Liver (tissue), 3 donors: ENCODE measurements at regions not wholly inside any gene's neighbourhood (a gene's known extent, or its start where the extent isn't known, plus 50 kb on each side); places are given as distances from the start of the nearest gene placed in this dataset.

ENCODE experiments used
- CTCF ChIP-seq: fragments of 150-350 bp; IDR thresholded peaks from 2 replicates; pipeline ENCODE4 v1.5.1; 2017; ENCODE audit warnings: improper control_type of control experiment, low read depth, low read length; ENCODE audit not compliant: missing input control
- GABPA ChIP-seq, 2 donors: IDR thresholded peaks in 1 of 2; conservative IDR thresholded peaks in 1 of 2; 2 replicates each; pipeline ENCODE4 v1.6.1; 2016; ENCODE audit warnings: antibody characterized with exemption in 2 of 2, mild to moderate bottlenecking in 1 of 2, moderate library complexity in 1 of 2
- HNF4A ChIP-seq, 2 donors: conservative IDR thresholded peaks; 2 replicates each; pipeline ENCODE4 v1.6.1; 2016; ENCODE audit warnings: antibody characterized with exemption in 2 of 2, mild to moderate bottlenecking in 2 of 2
- HNF4G ChIP-seq: IDR thresholded peaks from 2 replicates; pipeline ENCODE4 v1.6.1; 2016; ENCODE audit warnings: antibody characterized with exemption
- JUND ChIP-seq, 2 donors: IDR thresholded peaks; 2 replicates each; pipeline ENCODE4 v1.6.1; 2016; ENCODE audit warnings: antibody characterized with exemption in 2 of 2
- MAX ChIP-seq: IDR thresholded peaks from 2 replicates; pipeline ENCODE4 v1.6.1; 2016; ENCODE audit warnings: antibody characterized with exemption
- NR2F2 ChIP-seq: IDR thresholded peaks from 2 replicates; pipeline ENCODE4 v1.6.1; 2016; ENCODE audit warnings: antibody characterized with exemption
- RAD21 ChIP-seq, 2 donors: IDR thresholded peaks; 2 replicates each; pipeline ENCODE4 v1.6.1; 2016; ENCODE audit warnings: antibody characterized with exemption in 2 of 2, mild to moderate bottlenecking in 2 of 2
- REST ChIP-seq: IDR thresholded peaks from 2 replicates; pipeline ENCODE4 v1.6.1; 2016; ENCODE audit warnings: antibody characterized with exemption, mild to moderate bottlenecking
- RXRA ChIP-seq, 2 donors: IDR thresholded peaks; 2 replicates each; pipeline ENCODE4 v1.6.1; 2017 to 2018; ENCODE audit warnings: antibody characterized with exemption in 2 of 2, mild to moderate bottlenecking in 1 of 2
- SP1 ChIP-seq: IDR thresholded peaks from 2 replicates; pipeline ENCODE4 v1.6.1; 2018; ENCODE audit warnings: antibody characterized with exemption, mild to moderate bottlenecking
- TAF1 ChIP-seq: conservative IDR thresholded peaks from 2 replicates; pipeline ENCODE4 v1.6.1; 2016; ENCODE audit warnings: antibody characterized with exemption, mild to moderate bottlenecking
- YY1 ChIP-seq: IDR thresholded peaks from 2 replicates; pipeline ENCODE4 v1.6.1; 2016; ENCODE audit warnings: antibody characterized with exemption, mild to moderate bottlenecking
- donor health status: healthy.
- donor health status: healthy.

GRCh38 chr2:53040536-53041229 is 726.9 kb upstream of the CHAC2 start:
- TF ChIP-seq CTCF (no peak), REST (no peak), GABPA (IDR thresholded peaks at IDR 0.05 in 1 of 2, conservative IDR thresholded peaks at IDR 0.05 in 1 of 2) (no peak), HNF4A (conservative IDR thresholded peaks at IDR 0.05) (no peak), YY1 (no peak), RXRA (IDR thresholded peaks at IDR 0.05) (no peak), HNF4G (no peak), RAD21 (IDR thresholded peaks at IDR 0.05) (no peak), TAF1 (no peak), NR2F2 (no peak), SP1 (no peak), JUND (IDR thresholded peaks at IDR 0.05) (no peak), MAX (no peak)
